ENCODE measurements at regions not wholly inside any gene's neighbourhood (a gene's known extent, or its start where the extent isn't known, plus 50 kb on each side); places are given as distances from the start of the nearest gene placed in this dataset.
A peak's percentile ranks its signal among the peaks of the same experiment; 100 is the strongest.

DNA sequence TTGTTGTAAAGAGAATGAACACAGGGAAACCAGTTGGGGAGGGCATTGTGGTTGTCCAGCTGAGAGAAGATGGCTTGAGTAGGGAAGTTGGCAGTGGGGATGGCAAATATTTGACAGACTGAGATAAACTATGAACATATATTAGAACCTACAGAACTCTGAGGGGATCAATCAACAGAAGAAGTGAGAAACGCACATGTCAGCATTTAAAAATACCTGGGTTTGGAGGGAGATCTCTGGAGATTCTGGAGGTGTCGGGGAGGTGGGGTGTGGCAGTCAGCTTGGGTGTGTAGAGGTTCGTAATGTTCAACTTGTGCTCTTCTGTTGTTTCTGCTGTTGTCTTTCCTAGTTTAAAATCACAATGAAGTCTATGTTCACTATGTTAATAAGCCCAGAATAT, 517.8 kb downstream of the AACS start:
- no peak for DNase-seq

GRCh38 chr12:125586441-125586840, 521.2 kb downstream of the AACS start:
- no peak for DNase-seq

DNA sequence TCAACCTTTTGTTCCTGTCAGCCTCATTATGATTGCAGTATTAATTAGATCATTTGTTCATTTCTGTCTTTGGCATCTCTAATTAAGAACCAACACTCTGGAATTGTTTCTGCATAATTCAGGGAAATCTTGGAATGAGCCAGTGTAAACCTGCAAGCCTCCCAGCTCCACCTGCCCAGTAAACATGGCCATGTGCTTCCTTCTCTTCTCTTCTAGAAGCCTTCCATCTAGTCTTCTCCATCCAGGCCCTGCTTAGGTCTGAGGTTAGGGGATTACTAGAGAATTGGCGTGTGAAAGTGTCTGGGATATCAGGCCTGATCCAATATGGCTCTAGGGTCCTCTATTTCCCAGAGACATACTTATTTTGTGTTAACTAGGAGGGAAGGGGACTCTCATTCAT, 528.0 kb downstream of the AACS start:
- DNase-seq = no peak

DNA sequence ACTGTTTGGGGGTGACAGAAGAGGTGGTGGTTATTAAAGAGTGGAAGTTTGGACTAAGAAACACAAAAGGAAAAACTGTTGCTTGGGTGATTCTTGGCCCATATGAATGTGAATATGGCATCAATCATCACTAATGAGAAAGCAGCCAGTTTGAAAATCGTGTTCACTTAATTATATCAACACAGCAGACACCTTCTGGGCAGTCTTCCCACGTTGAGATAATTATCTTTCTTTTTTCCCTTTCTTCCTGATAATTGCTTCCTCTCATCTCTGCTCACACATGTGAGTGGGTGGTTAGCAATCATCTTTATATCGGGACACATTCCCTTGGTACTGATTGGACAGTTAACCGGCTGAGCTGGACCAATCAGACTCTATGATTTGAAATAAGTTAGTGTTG, 539.7 kb downstream of the AACS start:
- DNase-seq = no peak

DNA sequence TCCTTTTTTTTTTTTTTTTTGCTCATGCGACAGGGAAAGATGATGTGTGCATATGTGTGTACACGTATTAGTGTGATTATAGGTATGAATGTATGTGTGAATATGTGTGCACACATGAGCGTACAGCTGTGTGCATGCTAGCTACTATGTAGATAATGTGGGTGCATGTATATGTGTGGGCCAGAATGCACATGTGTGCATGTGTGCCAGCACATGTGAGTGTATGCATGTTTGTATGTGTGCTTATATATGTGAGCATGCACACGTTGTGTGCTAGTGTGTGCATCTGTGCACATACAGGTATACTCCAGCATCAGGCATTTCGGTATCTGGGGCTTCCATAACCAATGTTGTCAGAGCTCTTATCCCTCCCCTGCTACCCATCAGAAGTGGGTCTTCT, 541.1 kb downstream of the AACS start:
- no peak for DNase-seq

DNA sequence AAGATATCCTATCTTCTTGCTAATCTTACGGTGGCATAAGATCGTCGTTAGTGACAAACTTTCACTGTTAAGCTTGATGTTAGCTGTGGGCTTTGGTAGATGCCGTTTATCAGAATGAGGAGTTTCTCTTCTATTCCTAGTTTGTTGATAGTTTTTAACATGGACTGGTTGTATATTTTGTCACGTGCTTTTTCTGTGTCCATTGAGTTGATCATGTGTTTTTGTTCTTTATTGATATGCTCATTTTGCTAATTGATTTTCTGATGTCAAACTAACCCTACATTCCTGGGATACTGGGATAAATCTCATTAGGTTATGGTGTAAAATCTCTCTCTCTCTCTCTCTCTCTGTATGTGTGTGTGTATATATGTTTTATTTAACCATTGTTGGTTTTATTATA, 545.1 kb downstream of the AACS start:
- no peak for DNase-seq

DNA sequence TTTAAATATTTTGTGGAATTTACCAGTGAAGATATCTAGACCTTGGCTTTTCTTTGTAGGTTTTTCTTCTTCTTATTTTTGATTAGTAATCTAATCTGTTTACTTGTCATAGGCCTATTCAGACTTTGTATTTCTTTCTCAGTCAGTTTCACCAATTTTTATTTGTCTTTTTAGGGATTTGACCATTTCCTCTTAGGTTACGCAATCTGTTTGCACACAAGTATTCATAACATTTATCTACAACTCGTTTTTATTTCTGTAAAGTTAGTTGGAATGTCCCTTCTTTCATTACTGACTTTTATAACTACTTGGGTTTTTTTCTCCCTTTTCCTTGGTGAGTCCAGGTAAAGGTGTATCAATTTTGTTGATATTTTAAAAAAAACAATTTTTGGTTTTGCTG, 545.7 kb downstream of the AACS start:
- DNase-seq = no peak

GRCh38 chr12:125614058-125614457, 548.8 kb downstream of the AACS start:
- no peak for DNase-seq

GRCh38 chr12:125619723-125620122, 554.5 kb downstream of the AACS start:
- no peak for DNase-seq

- DNase-seq = no peak
These were observed 568.5 kb downstream of the AACS start for GRCh38 chr12:125633686-125634085.

- no peak for DNase-seq
These were observed 569.6 kb downstream of the AACS start for GRCh38 chr12:125634813-125635212.

- no peak for DNase-seq
These were observed 574.6 kb downstream of the AACS start for GRCh38 chr12:125639826-125640225.

GRCh38 chr12:125643055-125643454, 577.8 kb downstream of the AACS start:
- no peak for DNase-seq

- DNase-seq = no peak
These were observed 580.5 kb downstream of the AACS start for GRCh38 chr12:125645724-125646123.

- DNase-seq = no peak
These were observed 585.4 kb downstream of the AACS start for GRCh38 chr12:125650587-125650986.

GRCh38 chr12:125651625-125652024, 586.4 kb downstream of the AACS start:
- DNase-seq = no peak

DNA sequence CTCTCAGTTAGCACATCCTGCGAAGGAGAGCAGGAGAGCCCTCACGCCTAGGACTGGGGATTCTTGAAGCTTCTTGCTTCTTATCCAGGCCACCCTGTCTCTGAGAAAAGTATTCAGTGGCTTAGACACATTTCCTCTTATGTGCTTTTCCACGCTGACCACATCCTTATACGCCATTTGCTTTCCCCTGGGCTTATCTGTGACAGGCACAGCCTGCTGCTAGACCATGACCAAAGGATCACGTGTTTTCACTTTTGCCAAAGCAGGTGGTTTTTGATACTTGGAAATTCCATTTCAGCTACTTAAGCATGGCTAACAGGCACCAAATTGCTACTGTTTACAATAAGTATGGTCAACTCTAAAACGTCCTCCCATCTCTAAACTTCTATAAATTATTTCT, 587.4 kb downstream of the AACS start:
- no peak for DNase-seq

- no peak for DNase-seq
These were observed 592.4 kb downstream of the AACS start for GRCh38 chr12:125657681-125658080.

- DNase-seq = no peak
These were observed 609.5 kb downstream of the AACS start for GRCh38 chr12:125674554-125675338.

GRCh38 chr12:125676366-125676765, 611.1 kb downstream of the AACS start:
- no peak for DNase-seq

DNA sequence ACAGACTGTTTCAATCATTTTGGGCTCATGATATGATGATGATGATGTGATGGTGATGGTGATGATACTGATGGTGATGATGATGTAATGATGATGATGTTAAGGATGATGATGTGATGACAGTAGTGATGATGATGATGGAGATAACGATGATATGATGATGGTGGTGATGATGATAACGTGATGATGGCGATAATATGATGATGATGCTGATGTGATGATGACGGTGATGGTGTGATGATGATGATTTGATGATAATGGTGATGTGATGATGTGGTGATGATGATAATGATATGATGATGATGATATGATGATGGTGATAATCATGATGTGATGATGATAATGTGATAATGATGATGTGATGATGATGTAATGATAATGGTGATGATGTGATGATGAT, 612.6 kb downstream of the AACS start:
- DNase-seq = no peak

- DNase-seq = no peak
These were observed 613.4 kb downstream of the AACS start for GRCh38 chr12:125678589-125678993.

DNA sequence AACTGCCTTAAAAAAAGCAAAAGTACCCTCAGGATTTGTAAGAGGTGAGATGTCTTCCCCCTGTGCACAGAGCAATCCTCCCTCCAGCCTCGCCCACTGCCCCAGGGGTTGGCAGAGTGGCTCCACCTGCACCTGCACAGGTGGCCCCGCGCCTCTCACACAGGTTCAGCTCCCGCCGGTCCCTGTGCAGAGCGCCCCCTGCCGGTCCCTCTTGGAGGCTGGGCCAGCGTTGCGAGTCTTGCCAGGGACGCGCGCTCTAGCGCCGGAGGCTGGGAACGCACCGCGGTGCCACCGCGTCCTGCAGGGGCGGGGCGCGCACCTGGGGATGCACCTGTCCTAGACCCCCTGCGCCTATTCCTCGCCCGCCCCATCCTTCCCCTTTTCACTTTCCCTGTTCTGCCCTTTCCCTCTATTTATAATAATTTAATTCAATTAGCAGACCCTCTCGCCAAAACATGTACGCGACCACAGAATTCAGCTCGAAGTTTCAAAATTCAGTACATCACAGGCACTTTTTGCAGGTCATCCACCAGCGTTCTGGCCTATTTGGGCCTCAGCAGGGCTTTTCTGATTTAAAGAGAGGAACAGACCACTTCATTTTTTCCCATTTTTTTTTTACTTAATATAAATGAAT, 618.6 kb downstream of the AACS start:
- DNase-seq = peak in 2 of 14 donors; percentile 1 to 29

Data from C1 segment of cervical spinal cord (tissue), 14 donors.